Head of caudate nucleus (tissue), 42 donors: ENCODE measurements at regions not wholly inside any gene's neighbourhood (a gene's known extent, or its start where the extent isn't known, plus 50 kb on each side); places are given as distances from the start of the nearest gene placed in this dataset.
A peak's percentile ranks its signal among the peaks of the same experiment; 100 is the strongest.
"Not testable (repeated sequence)": the region's sequence is repeated elsewhere in the genome, so short reads cannot be mapped to it uniquely, and the experiment has no call there.

Experiments used
- DNase-seq, 42 donors: peaks; one replicate each; pipeline versions ENCODE4 v3.0.0 to v3.0.0-alpha.2; 2020 to 2021; ENCODE audit warnings: mixed read lengths in 7 of 42
- intact Hi-C: fragments of 100-400 bp; cut with DNase I; formaldehyde crosslinking; loops from one replicate; pipeline ENCODE4 v1.15.0; 2022

- intact Hi-C loops: no loop called here
- DNase-seq: no peak
These were observed 587.9 kb downstream of the TBL1XR1 start for GRCh38 chr3:176609361-176609760.

- intact Hi-C loops, DNase-seq: not testable (repeated sequence)
These were observed 591.7 kb downstream of the TBL1XR1 start for GRCh38 chr3:176605553-176605952.

- DNase-seq: no peak
These were observed 602.0 kb downstream of the TBL1XR1 start for GRCh38 chr3:176595307-176595706.

DNA sequence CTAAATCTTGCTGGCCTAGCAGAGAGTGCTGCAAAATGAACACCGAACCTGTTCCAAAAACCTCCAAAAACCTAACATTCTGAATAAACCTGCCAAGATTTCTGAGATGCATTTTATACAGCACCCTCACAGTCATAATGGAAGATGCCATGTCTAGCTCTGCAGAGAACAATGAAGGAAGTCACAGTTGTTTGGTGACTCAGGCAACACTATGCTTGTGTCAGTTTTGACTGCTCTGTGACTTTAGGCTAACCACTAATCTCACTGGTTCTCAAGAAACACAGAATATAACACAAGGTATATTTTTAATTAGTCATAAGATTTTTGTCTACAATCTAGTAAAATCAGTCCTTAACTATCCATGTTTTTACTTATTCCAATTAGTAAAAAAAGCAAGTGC lies 606.6 kb downstream of the TBL1XR1 start:
- DNase-seq: no peak
- intact Hi-C loops: no loop called here

More at GRCh38 chr3:176595307-176595706, 602.0 kb downstream of the TBL1XR1 start:
- intact Hi-C loops: no loop called here

- DNase-seq: no peak
- intact Hi-C loops: no loop called here
These were observed 610.2 kb downstream of the TBL1XR1 start for GRCh38 chr3:176587089-176587488.

- no peak for DNase-seq
- intact Hi-C loops: no loop called here
These were observed 612.7 kb downstream of the TBL1XR1 start for GRCh38 chr3:176584413-176585176.

DNA sequence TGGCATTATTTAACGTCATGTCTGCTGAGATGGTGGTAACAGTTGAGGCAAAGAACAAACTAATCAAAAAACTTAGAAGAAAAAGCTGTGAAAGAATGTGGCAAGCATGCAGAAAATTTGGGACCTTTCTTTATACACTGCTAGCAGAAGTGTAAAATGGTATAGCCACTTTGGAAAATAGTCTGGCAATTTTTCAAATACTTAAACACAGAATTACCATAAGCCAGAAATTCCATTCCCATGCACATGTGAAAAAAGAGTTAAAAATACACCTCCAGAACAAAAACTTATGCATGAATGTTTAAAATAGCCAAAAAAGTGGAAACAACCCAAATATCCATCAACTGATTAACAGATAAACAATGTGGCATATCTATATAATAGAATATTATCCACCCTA lies 613.3 kb downstream of the TBL1XR1 start:
- intact Hi-C loops: no loop called here
- no peak for DNase-seq

GRCh38 chr3:176581589-176581988 lies 615.7 kb downstream of the TBL1XR1 start:
- DNase-seq: no peak
- intact Hi-C loops: no loop called here

GRCh38 chr3:176579711-176580185 lies 617.5 kb downstream of the TBL1XR1 start:
- no peak for DNase-seq
- intact Hi-C loops: no loop called here

DNA sequence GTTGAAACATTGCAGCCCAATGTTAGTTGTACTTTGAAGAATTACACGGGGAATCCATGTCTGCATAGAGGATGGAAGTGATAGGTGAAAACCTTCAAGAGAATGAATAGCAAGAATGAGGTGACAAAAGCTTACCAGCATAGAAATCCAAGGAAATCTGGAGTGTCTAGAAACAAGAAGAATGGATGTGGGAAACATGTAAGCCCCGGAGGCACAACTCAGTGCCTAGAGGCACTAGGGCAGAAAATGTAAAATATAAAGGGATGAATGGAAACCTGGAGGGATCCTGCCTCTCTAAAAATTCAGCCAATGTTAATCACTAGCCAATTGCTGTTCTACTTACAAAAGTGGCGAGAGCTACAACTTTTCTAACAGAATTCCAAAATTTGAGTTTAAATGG lies 619.0 kb downstream of the TBL1XR1 start:
- intact Hi-C loops: no loop called here
- DNase-seq: no peak

- DNase-seq: no peak
- intact Hi-C loops: no loop called here
These were observed 619.8 kb downstream of the TBL1XR1 start for GRCh38 chr3:176577447-176577846.

DNA sequence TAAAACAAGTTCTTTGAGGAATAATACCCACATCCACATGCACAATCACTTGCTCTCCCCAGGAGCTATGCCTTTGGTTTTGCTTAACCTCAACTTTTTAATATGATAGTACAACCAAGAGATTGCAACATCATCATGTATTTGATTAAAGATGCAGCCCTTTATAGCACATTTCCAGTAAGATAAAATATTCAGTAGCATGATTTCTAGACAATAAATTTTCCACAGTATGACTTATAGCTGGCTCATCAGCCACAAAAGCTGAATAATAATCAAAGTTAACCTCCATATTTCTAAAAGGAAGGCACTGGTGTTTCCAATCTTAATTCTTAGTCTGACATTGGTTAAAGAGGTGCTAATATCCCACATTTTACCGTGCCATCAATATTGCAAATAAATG lies 622.5 kb downstream of the TBL1XR1 start:
- no peak for DNase-seq
- intact Hi-C loops: no loop called here

GRCh38 chr3:176571926-176572325 lies 625.4 kb downstream of the TBL1XR1 start:
- DNase-seq: no peak
- intact Hi-C loops: no loop called here

DNA sequence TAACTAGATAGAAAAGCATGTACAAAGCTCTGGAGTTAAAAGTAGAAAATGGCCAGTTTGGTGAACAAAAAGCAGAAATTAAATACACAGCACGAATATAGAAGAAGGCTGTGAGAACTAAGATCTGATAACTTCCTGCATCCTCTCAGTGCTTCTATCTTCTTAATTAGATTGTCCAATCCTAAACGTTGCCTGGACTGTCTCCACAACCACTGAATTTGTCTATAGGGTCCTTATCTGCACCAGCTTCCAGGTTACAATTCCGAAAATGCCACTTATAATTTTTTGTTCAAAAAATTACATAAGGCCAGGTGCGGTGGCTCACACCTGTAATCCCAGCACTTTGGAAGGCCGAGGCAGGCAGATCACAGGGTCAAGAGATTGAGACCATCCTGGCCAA lies 626.3 kb downstream of the TBL1XR1 start:
- DNase-seq: no peak
- intact Hi-C loops: no loop called here

DNA sequence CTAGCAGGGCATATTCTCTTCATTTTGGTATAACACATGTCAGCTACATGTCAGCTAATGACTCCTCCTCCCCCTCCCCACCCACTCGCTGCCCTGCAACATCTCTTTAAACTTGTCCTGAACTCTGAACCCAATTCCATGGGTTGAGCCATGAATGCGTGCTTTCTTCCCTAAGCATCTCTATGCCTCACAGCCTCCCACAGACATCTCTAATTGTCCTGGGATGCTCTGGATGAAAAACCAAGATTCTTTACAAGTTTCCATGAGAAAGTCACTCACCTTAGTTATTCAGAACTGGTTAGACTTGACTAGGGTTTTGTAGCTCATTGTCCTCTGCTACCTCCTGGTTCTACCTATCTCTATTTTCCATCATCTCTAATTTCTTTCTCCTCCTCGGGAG lies 629.1 kb downstream of the TBL1XR1 start:
- peak in 3 of 42 donors; percentile 12 to 39 (median 20) for DNase-seq
- intact Hi-C loops: no loop called here

- no peak for DNase-seq
- intact Hi-C loops: no loop called here
These were observed 630.5 kb downstream of the TBL1XR1 start for GRCh38 chr3:176566757-176567156.

- intact Hi-C loops: no loop called here
- DNase-seq: no peak
These were observed 635.0 kb downstream of the TBL1XR1 start for GRCh38 chr3:176562331-176562730.

DNA sequence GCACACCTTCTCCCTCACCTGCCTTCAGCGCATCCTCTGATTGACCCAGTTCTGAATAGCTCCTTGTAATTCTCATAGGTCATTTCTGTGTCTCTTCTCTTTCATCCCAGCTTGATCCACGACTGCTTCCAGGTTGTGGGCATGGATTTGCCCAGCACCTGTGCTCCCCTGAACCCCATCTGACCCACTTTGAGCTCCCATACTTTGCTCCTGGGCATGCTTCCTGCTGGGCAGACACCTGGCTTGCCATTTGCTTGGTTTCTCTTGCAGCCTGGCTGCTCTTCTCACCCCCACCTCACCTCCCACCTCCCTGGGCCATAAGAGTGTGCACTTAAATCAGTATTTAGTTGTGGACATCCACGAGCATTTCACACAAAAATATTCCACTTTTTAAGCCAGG lies 635.5 kb downstream of the TBL1XR1 start:
- intact Hi-C loops: no loop called here
- DNase-seq: no peak

DNA sequence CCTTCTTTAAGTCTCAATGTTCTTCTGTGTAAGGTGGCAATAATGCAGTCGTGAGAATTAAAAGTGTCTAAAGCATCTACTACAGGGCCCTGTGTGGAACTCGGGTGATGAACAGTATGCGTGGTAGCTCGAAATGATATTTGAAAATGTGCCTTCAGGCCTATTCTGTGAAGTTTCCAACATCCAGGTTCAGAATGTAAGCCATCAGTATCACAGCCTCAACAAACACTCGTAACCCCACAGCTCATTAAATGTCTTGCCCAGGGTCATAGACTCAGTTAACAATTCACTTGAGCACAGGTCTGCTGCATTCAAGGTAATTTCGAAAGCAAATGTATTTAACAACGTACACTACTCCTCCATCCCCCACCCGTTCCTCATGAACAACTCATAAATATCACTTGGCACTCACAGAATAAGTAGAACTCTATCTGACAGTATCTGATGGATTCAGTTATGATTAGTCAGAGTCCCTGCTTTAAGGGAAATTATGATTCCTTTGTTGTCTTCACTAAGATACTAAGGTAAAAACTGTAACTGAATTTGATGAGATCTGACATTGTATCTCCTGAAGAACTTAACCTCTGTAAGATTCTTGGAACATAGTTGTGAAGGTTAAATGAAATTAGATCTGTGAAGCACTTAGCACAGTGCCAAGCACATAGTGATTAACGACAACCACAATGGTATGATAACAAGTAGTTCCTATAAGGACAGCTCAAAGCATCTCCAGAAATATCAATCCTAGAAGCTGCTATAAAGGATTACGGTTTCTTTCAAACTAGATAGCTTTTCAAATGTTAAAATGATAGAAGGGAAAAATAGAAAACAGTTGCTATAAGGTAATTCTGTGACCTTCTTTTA lies 642.3 kb downstream of the TBL1XR1 start:
- intact Hi-C loops: no loop called here
- DNase-seq: peak in 3 of 42 donors; percentile 5 to 12 (median 11)

- intact Hi-C loops: no loop called here
These were observed 643.0 kb downstream of the TBL1XR1 start for GRCh38 chr3:176554264-176554663.

More at GRCh38 chr3:176554264-176554663, 643.0 kb downstream of the TBL1XR1 start:
- DNase-seq: peak in 4 of 42 donors; percentile 4 to 37 (median 22)
